TTC549 (cell line): ENCODE measurements at regions not wholly inside any gene's neighbourhood (a gene's known extent, or its start where the extent isn't known, plus 50 kb on each side); places are given as distances from the start of the nearest gene placed in this dataset.

Experiments
- FAIRE-seq: peaks from 2 replicates; lab custom pipeline; 2012; peaks lifted over from hg19 to GRCh38; lab: Jason Lieb, UNC

GRCh38 chr7:22909917-22910316, 87.3 kb upstream of the TOMM7 start:
- FAIRE-seq = no peak

- FAIRE-seq = no peak
Measured at GRCh38 chr7:22907805-22908204, 85.2 kb upstream of the TOMM7 start.

GRCh38 chr7:22900784-22901183, 78.1 kb upstream of the TOMM7 start:
- no peak for FAIRE-seq

GRCh38 chr7:22900101-22900500, 77.5 kb upstream of the TOMM7 start:
- FAIRE-seq = no peak

- no peak for FAIRE-seq
Measured at GRCh38 chr7:22896917-22897316, 74.3 kb upstream of the TOMM7 start.

- no peak for FAIRE-seq
Measured at GRCh38 chr7:22895828-22896165, 73.1 kb upstream of the TOMM7 start.

GRCh38 chr7:22895140-22895827, 72.6 kb upstream of the TOMM7 start:
- FAIRE-seq = no peak

GRCh38 chr7:22894546-22894945, 71.9 kb upstream of the TOMM7 start:
- FAIRE-seq = no peak

GRCh38 chr7:22890773-22891172, 68.1 kb upstream of the TOMM7 start:
- FAIRE-seq = no peak

GRCh38 chr7:22885797-22886261, 63.2 kb upstream of the TOMM7 start:
- FAIRE-seq = no peak

- FAIRE-seq = no peak
Measured at GRCh38 chr7:22884911-22885788, 62.5 kb upstream of the TOMM7 start.

GRCh38 chr7:22882106-22882505, 59.5 kb upstream of the TOMM7 start:
- no peak for FAIRE-seq

GRCh38 chr7:22879709-22880306, 57.2 kb upstream of the TOMM7 start:
- FAIRE-seq = no peak

- FAIRE-seq = no peak
Measured at GRCh38 chr7:22879280-22879679, 56.6 kb upstream of the TOMM7 start.

GRCh38 chr7:22876986-22877729, 54.5 kb upstream of the TOMM7 start:
- no peak for FAIRE-seq

GRCh38 chr7:22875470-22875869, 52.8 kb upstream of the TOMM7 start:
- no peak for FAIRE-seq

- no peak for FAIRE-seq
Measured at GRCh38 chr7:22874904-22875303, 52.3 kb upstream of the TOMM7 start.
